Tibial artery (tissue), 4 donors: ENCODE measurements at regions not wholly inside any gene's neighbourhood (a gene's known extent, or its start where the extent isn't known, plus 50 kb on each side); places are given as distances from the start of the nearest gene placed in this dataset.

Source experiments
- DNase-seq, 2 donors: peaks; one replicate each; pipeline ENCODE4 v3.0.0-alpha.2; 2019
- H3K27ac ChIP-seq, 2 donors: fragments of 200-600 bp; sonication (generic) in 1 of 2; 1 replicate in 1 of 2; 2 replicates in 1 of 2; pipeline ENCODE4 v1.5.1; 2018 to 2019; ENCODE audit warnings: mild to moderate bottlenecking in 1 of 2
- H3K27me3 ChIP-seq, 2 donors: fragments of 200-600 bp; sonication (generic) in 1 of 2; one replicate each; pipeline versions ENCODE4 v1.5.1 to v1.6.0; 2016 to 2019
- H3K36me3 ChIP-seq, 3 donors: fragments of 200-600 bp; sonication (generic) in 2 of 3; one replicate each; pipeline ENCODE4 v1.5.1; 2016 to 2019; ENCODE audit warnings: mild to moderate bottlenecking in 2 of 3
- H3K4me1 ChIP-seq, 4 donors: fragments of 200-600 bp; sonication (generic) in 2 of 4; 1 replicate in 3 of 4; 2 replicates in 1 of 4; pipeline ENCODE4 v1.5.1; 2016 to 2019
- H3K4me3 ChIP-seq, 2 donors: fragments of 200-600 bp; sonication (generic) in 1 of 2; 1 replicate in 1 of 2; 2 replicates in 1 of 2; pipeline ENCODE4 v1.5.1; 2018 to 2019; ENCODE audit warnings: mild to moderate bottlenecking in 2 of 2
- H3K9me3 ChIP-seq, 3 donors: fragments of 200-600 bp; sonication (generic) in 1 of 3; one replicate each; pipeline ENCODE4 v1.5.1; 2016 to 2019
- intact Hi-C: fragments of 100-400 bp; cut with DNase I; formaldehyde crosslinking; loops from one replicate; pipeline ENCODE4 v1.15.0; 2023; ENCODE audit warnings: low total_unique reads
- TF ChIP-seq, protein P1 (sequence below), 2 experiments: fragments of 200-600 bp in 1 of 2; fragments of 450-650 bp in 1 of 2; IDR thresholded peaks; one replicate each; pipeline ENCODE4 v1.5.1; 2017 to 2019; ENCODE audit warnings: antibody characterized with exemption in 2 of 2, mild to moderate bottlenecking in 1 of 2, moderate library complexity in 1 of 2

DNA sequence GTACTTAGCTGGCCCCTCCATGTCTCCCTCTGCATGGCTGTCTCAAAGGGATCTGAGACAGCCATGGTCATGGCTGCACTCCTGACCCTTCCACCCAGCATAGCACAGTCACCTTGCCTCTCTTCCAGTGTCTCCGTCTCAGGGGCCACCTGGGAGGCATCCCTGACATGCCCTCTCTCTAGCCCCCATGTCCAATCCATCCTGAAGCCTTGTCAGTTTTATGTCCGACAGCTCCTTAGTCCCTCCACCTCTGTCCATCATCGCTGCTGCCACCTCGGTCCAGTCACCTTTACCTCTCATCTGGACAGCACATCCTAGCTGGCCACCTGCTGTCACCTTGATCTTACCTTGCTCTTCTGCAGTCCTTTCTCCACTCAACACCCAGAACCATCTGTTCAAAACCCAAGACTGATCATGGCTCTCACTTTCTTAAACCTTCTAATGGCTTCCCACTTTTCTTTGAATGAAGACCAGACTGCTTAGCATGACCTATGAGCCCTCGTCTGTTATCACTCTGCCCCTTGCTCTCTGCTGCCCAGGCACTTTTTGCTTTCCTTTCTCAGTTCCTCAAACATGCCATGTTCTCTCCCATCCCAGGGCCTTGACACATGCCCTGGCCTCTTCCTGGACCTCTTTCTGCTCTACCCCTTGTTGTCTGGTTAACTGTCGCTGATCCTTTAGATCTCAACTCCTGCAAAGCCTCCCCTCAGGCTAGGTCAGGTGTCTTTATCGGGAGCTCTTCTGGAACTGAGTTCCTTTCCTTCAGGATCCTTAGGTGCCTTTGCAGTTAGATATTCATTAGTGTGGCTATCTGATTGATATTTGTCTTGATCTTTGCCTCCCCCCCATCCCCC lies 181.8 kb upstream of the PITX1 start:
- H3K4me3 ChIP-seq: no peak overlapping the region
- H3K27me3 ChIP-seq: no peaks in the 10 kb centered on the region
- H3K36me3 ChIP-seq: no peaks in the 10 kb centered on the region
- intact Hi-C loops: loop anchor here (10.0 kb wide), 1 partner anchor 59 kb away; no protein-coding TSS in a partner anchor
- no peak overlapping the region for H3K27ac ChIP-seq
- TF ChIP-seq, protein P1, sequence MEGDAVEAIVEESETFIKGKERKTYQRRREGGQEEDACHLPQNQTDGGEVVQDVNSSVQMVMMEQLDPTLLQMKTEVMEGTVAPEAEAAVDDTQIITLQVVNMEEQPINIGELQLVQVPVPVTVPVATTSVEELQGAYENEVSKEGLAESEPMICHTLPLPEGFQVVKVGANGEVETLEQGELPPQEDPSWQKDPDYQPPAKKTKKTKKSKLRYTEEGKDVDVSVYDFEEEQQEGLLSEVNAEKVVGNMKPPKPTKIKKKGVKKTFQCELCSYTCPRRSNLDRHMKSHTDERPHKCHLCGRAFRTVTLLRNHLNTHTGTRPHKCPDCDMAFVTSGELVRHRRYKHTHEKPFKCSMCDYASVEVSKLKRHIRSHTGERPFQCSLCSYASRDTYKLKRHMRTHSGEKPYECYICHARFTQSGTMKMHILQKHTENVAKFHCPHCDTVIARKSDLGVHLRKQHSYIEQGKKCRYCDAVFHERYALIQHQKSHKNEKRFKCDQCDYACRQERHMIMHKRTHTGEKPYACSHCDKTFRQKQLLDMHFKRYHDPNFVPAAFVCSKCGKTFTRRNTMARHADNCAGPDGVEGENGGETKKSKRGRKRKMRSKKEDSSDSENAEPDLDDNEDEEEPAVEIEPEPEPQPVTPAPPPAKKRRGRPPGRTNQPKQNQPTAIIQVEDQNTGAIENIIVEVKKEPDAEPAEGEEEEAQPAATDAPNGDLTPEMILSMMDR (IDR thresholded peaks at IDR 0.05): no peak
- H3K9me3 ChIP-seq: no peaks in the 10 kb centered on the region
- peaks cover 0 to 23% (median 17%) of the 10 kb centered on the region in 4 donors for H3K4me1 ChIP-seq
- DNase-seq: peak in 1 of 2 donors; percentile 32

DNA sequence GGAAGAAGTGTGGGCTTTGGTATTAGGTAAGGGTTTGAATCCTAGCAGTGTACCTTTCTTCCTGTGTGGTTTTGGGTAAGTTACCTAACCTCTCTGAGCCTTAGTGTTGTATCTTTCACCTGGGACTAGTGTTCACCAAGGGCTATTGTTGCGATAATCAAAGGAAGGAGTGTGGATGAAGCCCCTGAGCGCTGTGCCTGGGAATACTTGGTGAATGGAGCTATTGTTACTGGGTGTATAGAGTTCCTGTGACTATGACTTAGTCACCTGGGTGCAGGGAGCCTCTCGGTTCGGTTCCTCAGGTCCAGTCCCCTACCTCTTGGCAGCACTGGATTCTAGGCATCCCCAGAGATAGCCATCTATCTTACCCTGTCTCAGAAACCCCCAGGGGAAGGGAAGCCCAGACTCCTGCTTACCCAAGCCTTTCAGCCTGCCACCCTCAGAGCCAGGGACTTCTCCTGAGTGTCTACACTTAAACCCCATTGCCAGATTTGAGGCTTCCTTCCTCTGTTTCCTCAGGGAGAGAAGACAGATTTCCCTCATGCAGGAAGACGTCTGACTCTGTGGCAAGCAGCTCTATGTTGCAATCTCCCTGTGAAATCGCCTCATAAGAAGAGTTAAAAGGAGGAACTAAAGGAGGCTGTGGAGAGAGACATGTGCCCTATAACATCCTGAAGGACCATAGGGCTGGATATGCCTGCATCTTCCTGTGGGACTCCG lies 181.0 kb upstream of the PITX1 start:
- intact Hi-C loops: loop anchor here (10.0 kb wide), 1 partner anchor 60 kb away; no protein-coding TSS in a partner anchor
- no peak overlapping the region for H3K27ac ChIP-seq
- peaks cover 0 to 31% (median 24%) of the 10 kb centered on the region in 4 donors for H3K4me1 ChIP-seq
- H3K4me3 ChIP-seq: no peak overlapping the region
- TF ChIP-seq, protein P1 (IDR thresholded peaks at IDR 0.05): no peak
- H3K9me3 ChIP-seq: no peaks in the 10 kb centered on the region
- DNase-seq: peak; percentile 47 to 66
- no peaks in the 10 kb centered on the region for H3K36me3 ChIP-seq
- H3K27me3 ChIP-seq: no peaks in the 10 kb centered on the region

DNA sequence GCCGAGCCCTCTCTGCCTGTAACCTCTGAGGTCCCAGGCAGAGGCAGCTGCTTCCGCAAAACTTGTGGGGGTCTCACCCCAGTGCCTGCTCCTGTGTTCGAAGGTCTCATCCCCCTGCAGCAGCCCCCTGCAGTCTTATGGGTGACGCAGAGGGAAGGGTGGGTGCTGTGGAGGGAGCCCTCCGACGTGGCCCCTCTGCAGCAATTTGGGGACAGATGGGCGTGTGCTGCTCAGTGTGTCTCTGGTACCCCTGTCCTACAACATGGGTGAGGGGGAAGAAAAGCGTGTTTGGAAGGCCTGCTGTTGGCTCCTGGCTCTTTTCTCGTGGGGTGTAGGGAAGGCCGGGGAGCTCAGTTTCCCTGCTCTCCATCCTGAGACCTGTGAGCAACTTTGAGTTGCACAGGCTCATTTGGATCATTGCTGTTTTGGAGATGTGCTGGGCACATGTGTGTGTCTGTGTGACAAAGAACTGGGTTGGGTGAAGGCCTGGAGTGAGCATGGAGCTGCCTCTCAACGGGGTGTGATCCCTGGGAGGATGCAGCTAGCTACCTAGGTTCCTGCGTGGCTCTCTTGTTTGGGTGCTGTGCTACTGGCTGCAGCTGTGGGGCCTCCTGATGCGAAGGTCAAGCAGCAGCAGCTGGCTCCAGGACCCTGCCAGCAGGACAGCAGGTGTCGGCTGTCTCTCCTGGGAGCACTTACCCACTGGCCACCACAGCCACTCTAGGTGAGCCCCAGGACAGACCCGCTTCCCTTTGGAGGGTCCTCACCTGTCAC lies 179.6 kb upstream of the PITX1 start:
- Histone ChIP-seq H3K27me3 (no peaks in the 10 kb centered on the region), H3K9me3 (no peaks in the 10 kb centered on the region), H3K36me3 (no peaks in the 10 kb centered on the region), H3K27ac (no peak overlapping the region), H3K4me3 (no peak overlapping the region), H3K4me1 (peaks cover 0 to 45% (median 32%) of the 10 kb centered on the region in 4 donors)
- TF ChIP-seq, protein P1 (IDR thresholded peaks at IDR 0.05): no peak
- peak in 1 of 2 donors; percentile 48 for DNase-seq
- intact Hi-C loops: loop anchor here (10.0 kb wide), 1 partner anchor 61 kb away; no protein-coding TSS in a partner anchor

DNA sequence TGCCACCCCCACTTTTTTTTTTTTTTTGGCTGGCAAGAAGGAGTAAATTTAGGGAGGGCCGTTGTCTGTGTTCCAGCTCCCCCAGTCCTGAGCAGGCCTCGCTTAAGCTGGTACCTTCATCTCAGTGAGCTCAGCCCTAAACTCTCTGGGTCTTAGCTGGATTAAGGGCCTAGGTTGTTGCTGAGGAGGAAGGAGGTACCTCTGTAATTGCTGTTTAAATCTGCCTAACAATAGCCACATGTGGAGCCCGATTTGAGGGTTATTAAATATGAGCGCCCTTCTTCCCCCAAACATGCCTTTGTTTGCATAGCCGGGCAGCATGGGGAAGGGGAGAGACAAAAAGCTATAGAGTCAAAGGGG lies 179.0 kb upstream of the PITX1 start:
- H3K27ac ChIP-seq: peak overlapping the region; percentile 4 to 69
- H3K9me3 ChIP-seq: no peaks in the 10 kb centered on the region
- intact Hi-C loops: loop anchor here (10.0 kb wide), 1 partner anchor 62 kb away; no protein-coding TSS in a partner anchor
- DNase-seq: no peak
- no peaks in the 10 kb centered on the region for H3K27me3 ChIP-seq
- H3K4me1 ChIP-seq: peaks cover 0 to 51% (median 35%) of the 10 kb centered on the region in 4 donors
- TF ChIP-seq, protein P1 (IDR thresholded peaks at IDR 0.05): no peak
- no peak overlapping the region for H3K4me3 ChIP-seq
- no peaks in the 10 kb centered on the region for H3K36me3 ChIP-seq

DNA sequence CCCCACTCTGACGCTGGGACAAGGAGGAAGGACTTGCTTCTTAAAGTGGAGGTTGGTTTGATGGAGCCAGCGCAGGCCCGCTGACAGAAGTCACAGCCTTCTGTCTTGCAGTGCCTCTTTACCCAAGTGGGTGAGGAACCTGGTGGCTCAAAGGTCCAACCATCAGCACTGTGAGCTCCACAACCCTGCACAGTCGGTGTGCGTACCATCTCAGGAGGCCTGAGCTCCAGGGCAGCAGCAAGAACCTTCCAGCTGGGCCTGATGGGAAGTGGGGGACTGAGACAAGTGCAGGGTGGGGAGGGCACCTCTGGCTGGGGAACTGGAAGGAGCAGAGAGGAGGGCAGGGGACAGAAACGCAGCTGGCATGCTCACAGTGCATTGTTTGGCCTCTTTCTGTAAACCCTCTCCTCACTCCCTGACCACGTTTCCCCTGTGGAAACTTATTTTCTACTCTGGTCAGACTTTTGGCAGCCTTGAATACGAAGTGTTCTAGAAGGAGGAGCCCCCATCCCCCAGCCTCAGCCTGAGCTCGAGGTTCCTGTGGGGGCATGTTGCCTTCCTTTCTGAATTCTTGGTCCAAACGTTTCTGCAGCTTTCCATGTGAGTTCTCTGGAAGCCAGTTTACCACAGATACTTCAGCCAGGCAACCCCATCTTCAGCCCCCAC lies 178.5 kb upstream of the PITX1 start:
- Histone ChIP-seq H3K4me1 (peaks cover 0 to 55% (median 35%) of the 10 kb centered on the region in 4 donors), H3K4me3 (no peak overlapping the region), H3K27me3 (no peaks in the 10 kb centered on the region), H3K9me3 (no peaks in the 10 kb centered on the region), H3K36me3 (no peaks in the 10 kb centered on the region), H3K27ac (peak overlapping the region; percentile 4 to 69)
- peak in 1 of 2 donors; percentile 51 for DNase-seq
- TF ChIP-seq, protein P1 (IDR thresholded peaks at IDR 0.05): no peak
- intact Hi-C loops: loop anchor here (10.0 kb wide), 1 partner anchor 62 kb away; no protein-coding TSS in a partner anchor
